Left forelimb (tissue), 1 donor: ENCODE measurements at regions not wholly inside any gene's neighbourhood (a gene's known extent, or its start where the extent isn't known, plus 50 kb on each side); places are given as distances from the start of the nearest gene placed in this dataset.

Source experiments
- DNase-seq: peaks from one replicate; pipeline ENCODE4 v3.0.0-alpha.2; 2018; ENCODE audit warnings: low spot score

GRCh38 chr11:45036733-45037132 is 86.0 kb upstream of the TP53I11 start:
- no peak for DNase-seq

- DNase-seq = no peak
Observed at GRCh38 chr11:45037434-45038005, 86.8 kb upstream of the TP53I11 start.

- DNase-seq = no peak
Observed at GRCh38 chr11:45038923-45039322, 88.2 kb upstream of the TP53I11 start.

GRCh38 chr11:45041596-45041995 is 90.9 kb upstream of the TP53I11 start:
- no peak for DNase-seq

- no peak for DNase-seq
Observed at GRCh38 chr11:45042560-45042959, 91.9 kb upstream of the TP53I11 start.

GRCh38 chr11:45043755-45044475 is 93.2 kb upstream of the TP53I11 start:
- DNase-seq = no peak

GRCh38 chr11:45045683-45046471 is 95.2 kb upstream of the TP53I11 start:
- no peak for DNase-seq

- no peak for DNase-seq
Observed at GRCh38 chr11:45048313-45048841, 97.7 kb upstream of the TP53I11 start.

- no peak for DNase-seq
Observed at GRCh38 chr11:45048870-45049691, 97.4 kb upstream of the PRDM11 start.

- no peak for DNase-seq
Observed at GRCh38 chr11:45050111-45050510, 96.3 kb upstream of the PRDM11 start.

- no peak for DNase-seq
Observed at GRCh38 chr11:45051621-45052020, 94.8 kb upstream of the PRDM11 start.

GRCh38 chr11:45052361-45052760 is 94.1 kb upstream of the PRDM11 start:
- DNase-seq = no peak

- DNase-seq = no peak
Observed at GRCh38 chr11:45053736-45054446, 92.5 kb upstream of the PRDM11 start.

- no peak for DNase-seq
Observed at GRCh38 chr11:45054956-45055355, 91.5 kb upstream of the PRDM11 start.

- no peak for DNase-seq
Observed at GRCh38 chr11:45056529-45056928, 89.9 kb upstream of the PRDM11 start.

GRCh38 chr11:45057938-45058646 is 88.3 kb upstream of the PRDM11 start:
- DNase-seq = no peak

- no peak for DNase-seq
Observed at GRCh38 chr11:45058647-45058950, 87.8 kb upstream of the PRDM11 start.

GRCh38 chr11:45060707-45061106 is 85.7 kb upstream of the PRDM11 start:
- DNase-seq = no peak

GRCh38 chr11:45061641-45062040 is 84.8 kb upstream of the PRDM11 start:
- DNase-seq = no peak

GRCh38 chr11:45062115-45062514 is 84.3 kb upstream of the PRDM11 start:
- no peak for DNase-seq
